ENCODE measurements at regions not wholly inside any gene's neighbourhood (a gene's known extent, or its start where the extent isn't known, plus 50 kb on each side); places are given as distances from the start of the nearest gene placed in this dataset.
"Not testable (repeated sequence)": the region's sequence is repeated elsewhere in the genome, so short reads cannot be mapped to it uniquely, and the experiment has no call there.

- no peak overlapping the region for H3K4me3 ChIP-seq (ENCODE audit: low read length)
- no peak for DNase-seq (ENCODE audit: low read depth)
- TF ChIP-seq CTCF (conservative IDR thresholded peaks at IDR 0.05; ENCODE audit: low read length): no peak
Measured at GRCh38 chrX:115387327-115387726, 97.8 kb downstream of the LUZP4 start.

GRCh38 chrX:115388879-115389278 lies 99.4 kb downstream of the LUZP4 start:
- no peak overlapping the region for H3K4me3 ChIP-seq (ENCODE audit: low read length)
- TF ChIP-seq CTCF (conservative IDR thresholded peaks at IDR 0.05; ENCODE audit: low read length): no peak
- no peak for DNase-seq (ENCODE audit: low read depth)

GRCh38 chrX:115390078-115390477 lies 100.6 kb downstream of the LUZP4 start:
- no peak for DNase-seq (ENCODE audit: low read depth)
- H3K4me3 ChIP-seq (ENCODE audit: low read length): no peak overlapping the region
- no peak for TF ChIP-seq CTCF (conservative IDR thresholded peaks at IDR 0.05; ENCODE audit: low read length)

GRCh38 chrX:115392031-115392430 lies 102.5 kb downstream of the LUZP4 start:
- H3K4me3 ChIP-seq (ENCODE audit: low read length): no peak overlapping the region
- no peak for TF ChIP-seq CTCF (conservative IDR thresholded peaks at IDR 0.05; ENCODE audit: low read length)
- DNase-seq (ENCODE audit: low read depth): no peak

- TF ChIP-seq CTCF (conservative IDR thresholded peaks at IDR 0.05; ENCODE audit: low read length): no peak
- DNase-seq (ENCODE audit: low read depth): no peak
- H3K4me3 ChIP-seq (ENCODE audit: low read length): no peak overlapping the region
Measured at GRCh38 chrX:115392871-115393270, 103.4 kb downstream of the LUZP4 start.

- DNase-seq (ENCODE audit: low read depth): peak; percentile 43
- TF ChIP-seq CTCF (conservative IDR thresholded peaks at IDR 0.05; ENCODE audit: low read length): no peak
Measured at GRCh38 chrX:115393271-115393670, 103.8 kb downstream of the LUZP4 start.

GRCh38 chrX:115394806-115395205 lies 105.3 kb downstream of the LUZP4 start:
- not testable (repeated sequence) for DNase-seq (ENCODE audit: low read depth); H3K4me3 ChIP-seq (ENCODE audit: low read length)

More at GRCh38 chrX:115393271-115393670, 103.8 kb downstream of the LUZP4 start:
- no peak overlapping the region for H3K4me3 ChIP-seq (ENCODE audit: low read length)

- TF ChIP-seq CTCF (conservative IDR thresholded peaks at IDR 0.05; ENCODE audit: low read length): no peak
- H3K4me3 ChIP-seq (ENCODE audit: low read length): no peak overlapping the region
- DNase-seq (ENCODE audit: low read depth): no peak
Measured at GRCh38 chrX:115399306-115399705, 109.8 kb downstream of the LUZP4 start.

All from AG10803 (cell line).